Fibroblast of skin of left biceps (primary cell): ENCODE measurements at regions not wholly inside any gene's neighbourhood (a gene's known extent, or its start where the extent isn't known, plus 50 kb on each side); places are given as distances from the start of the nearest gene placed in this dataset.

Experiments
- DNase-seq, 2 experiments: peaks; one replicate each; pipeline ENCODE4 v3.0.0-alpha.2; 2013; ENCODE audit warnings: low read depth in 2 of 2

DNA sequence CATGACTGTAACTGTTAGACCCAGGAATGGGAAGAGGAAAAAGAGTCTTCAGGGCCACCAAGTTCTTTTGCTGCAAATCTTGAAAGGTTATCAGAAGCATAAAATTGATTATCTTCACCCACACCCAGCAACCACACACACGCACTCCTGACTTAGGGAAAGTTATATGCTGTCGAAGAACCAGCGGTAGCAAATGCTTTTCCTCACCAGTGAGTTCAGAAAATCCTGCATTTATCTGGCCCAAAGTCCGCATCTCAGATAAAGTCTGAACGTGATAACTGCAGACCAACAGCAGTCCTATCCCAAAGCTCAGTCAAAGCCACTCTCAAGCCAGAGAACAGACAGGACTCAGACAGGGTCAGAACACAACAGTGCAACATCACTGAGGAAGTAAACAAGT lies 115.6 kb downstream of the IRS2 start:
- DNase-seq, result no peak

DNA sequence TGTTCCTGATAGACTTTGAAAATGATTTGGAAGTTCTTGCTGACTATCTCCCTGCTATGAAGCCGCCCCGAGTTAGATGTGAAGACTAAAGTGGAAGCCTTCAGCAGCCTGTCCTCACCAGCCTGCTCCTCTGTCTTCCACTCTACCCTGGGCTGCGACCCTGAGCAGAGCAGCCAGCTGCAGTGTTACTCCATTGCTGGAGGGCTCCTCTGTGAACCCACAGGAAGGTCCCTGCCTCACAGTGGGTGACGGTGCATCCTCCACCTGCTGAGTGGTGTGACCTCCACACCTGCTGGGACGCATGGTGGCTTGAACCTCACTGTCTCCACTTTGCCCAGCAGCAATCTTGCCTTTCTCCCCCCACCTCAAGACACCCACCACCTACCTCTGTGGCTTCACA lies 116.4 kb downstream of the IRS2 start:
- no peak for DNase-seq

DNA sequence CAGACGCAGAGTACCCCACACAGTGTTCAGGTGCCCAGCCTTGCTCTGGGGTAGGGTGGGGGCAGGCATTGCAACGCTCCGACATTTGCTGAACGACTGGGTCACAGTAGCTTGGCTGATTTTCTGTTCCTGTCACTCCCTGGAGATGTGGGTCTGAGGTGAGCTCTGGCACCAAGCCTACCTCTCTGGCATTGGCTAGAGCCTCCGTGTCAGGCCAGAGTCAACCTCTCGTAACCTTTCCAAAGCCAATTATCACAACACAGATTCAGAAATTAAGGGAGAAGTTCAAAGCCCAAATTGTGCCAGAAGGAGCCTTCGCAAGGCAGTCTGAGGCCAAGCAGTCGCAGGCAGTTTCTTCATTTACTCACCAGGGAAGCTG lies 117.2 kb downstream of the IRS2 start:
- DNase-seq, result no peak

DNA sequence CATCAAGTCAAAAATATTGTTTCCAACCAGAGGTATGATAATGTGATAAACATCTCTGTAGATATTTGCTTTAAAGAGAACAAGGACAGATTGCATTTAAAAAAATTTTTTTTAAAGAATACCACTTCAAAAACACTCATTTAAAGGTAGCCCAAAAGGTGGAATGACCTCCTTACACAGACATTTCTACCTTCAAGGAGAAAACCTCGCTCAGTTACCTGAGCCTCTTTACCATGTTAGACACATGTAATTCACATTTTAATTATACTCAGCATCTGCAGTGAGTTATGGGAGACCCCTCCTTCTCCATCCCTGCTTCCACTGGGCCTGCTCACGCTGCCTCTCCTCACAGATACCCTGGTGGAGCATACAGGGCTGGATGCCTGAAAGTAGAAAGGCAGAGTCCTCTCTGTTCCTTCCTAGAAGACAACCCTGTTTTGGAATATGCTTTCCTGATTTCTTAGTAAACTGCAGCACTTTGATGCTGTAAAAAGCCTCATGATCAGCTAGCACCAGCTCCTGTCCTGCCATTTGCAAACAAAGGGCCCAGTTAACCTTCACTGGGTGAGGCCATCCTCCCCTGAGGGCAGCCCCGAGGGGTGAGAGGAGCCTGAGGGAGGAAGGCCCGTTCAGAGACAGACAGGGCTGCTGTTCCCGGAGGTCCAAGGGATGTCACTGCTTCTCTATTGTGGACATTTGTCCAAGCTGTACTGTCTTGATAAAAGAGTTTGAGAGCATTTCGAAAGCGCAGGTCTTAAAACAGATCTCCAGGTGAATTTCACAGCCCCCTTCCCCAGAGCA lies 117.8 kb downstream of the IRS2 start:
- DNase-seq, result no peak

DNA sequence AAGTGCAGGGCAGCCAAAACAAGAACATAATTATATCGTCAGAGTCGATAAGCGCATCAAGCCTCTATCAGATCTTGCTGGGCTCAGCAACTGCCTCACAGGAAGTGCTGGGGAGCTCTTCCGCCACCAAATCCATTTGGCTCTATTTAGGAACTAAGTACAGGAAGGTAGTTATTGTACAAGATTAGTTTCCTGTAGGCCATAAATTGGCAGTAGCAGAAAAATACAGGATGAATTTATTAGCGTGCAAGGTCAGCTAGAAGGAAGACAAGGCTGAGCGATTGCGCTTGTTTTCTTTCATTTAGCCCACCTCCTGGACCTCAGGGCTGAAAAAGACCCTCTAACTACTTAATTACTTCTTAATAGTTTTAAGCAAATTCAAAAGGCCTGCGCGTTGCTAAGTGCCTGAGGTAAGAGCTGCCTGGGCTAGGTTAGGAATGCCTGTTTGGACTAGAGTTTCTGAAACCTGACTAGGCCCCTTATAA lies 118.5 kb downstream of the IRS2 start:
- no peak for DNase-seq

DNA sequence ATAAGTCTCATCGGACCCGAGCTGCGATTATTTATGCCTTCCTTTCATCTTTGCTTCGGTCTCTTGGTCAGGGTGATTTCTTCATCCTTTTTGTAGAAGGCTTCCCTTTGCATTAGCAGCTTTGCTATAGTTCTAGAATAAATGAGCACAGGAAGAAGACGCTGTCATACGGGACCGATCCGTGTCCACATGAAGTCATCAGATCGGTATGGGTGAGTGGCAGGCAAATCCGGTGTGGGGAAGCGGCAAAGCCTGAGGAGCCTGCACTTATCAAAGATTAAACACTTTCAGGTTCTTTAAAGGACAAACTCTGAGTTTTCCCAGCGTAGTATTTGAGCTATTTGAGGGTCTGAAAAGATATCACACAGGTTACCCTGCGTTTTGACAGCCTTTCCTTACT lies 119.3 kb downstream of the IRS2 start:
- DNase-seq, result no peak

DNA sequence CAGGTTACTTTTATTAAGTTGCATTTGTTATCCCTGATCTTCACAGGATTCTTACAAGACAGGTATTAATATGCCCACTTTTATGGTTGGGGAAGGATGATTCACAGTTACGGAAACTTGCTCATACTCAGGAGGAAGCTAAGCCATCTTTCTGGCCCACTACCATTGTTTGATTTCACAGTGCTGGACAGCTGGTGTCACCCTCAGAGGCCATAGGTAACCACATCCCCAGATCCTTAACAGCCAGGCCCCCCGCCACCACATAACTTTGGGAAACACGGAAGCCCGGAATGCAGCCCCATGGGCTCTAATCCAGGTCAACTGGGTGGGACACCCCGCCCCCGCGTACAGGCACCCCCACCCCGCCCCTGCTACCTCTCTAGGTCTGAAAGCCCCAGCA lies 119.7 kb downstream of the IRS2 start:
- no peak for DNase-seq

DNA sequence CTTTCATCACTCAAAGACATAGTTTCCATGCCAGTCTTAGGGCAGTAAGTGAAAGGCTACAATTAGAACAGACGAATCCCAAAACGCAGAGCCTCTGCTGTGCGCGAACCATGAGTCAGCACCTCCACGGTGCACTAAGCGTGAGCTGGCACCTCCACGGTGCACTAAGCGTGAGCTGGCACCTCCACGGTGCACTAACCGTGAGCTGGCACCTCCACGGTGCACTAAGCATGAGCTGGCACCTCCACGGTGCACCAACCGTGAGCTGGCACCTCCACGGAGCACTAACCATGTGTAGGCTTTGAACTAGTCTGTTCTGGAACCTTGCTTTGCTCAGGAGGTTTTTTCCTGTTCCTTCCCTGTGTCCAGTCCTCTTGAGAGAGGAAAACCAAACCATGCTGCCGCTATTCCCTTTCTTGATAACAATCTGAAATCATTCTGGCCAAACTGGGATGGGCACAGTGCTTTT lies 120.6 kb downstream of the IRS2 start:
- no peak for DNase-seq

DNA sequence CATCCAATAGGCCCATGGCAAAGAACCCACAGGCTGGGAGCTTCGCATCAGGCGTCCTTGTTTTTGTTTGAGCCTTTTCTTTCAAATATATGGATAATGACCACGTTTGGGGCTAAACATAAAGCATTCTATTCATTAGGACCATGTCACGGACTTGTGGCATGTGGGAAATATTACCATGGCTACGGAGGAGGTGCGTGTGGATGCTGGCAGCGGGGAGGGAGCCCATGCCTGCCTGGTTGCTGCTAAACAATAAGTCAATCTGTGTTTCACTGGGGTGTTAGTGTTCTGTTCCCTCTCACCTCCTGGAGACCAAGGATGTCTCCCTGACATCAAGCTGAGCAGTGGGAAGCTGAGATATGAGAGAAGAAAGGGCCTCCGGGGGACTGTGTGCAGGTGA lies 121.1 kb downstream of the IRS2 start:
- no peak for DNase-seq

DNA sequence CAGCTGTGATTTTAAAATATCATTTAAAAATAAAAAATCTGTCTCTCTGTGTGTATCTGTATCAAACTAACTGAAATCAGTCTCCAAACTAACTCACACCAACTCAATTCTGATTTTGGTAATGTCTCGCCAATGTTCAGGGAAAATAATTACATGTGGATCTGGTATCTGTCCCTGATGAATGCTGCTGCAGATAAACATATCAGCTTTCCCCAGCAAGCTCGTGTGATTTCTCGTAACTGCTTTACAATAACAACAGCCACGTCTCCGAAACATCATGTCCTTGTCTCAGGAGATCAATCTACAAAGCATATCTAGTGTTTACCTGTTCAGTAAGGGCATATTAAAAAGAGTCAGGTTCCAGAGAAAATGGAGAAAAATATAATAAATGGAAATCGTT lies 129.0 kb downstream of the IRS2 start:
- DNase-seq, result no peak

DNA sequence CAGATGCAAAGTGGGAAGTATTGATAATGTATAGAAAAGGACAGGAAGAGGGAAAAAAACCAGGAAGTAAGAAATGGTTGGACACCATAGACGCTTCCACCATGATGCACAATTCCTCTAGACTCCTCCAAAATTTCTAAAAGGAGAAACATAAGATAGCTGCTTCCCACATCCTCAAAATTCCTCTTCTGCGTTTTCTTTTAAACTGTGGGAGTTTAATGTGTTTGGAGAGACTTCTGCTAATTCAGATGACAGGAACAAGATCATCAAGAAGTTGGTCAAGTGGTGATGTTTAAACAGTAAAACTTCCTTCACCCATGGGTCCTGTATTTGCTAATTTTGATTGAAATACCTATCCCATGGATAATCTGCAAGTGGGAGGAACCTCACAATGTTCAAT lies 130.2 kb downstream of the IRS2 start:
- no peak for DNase-seq

DNA sequence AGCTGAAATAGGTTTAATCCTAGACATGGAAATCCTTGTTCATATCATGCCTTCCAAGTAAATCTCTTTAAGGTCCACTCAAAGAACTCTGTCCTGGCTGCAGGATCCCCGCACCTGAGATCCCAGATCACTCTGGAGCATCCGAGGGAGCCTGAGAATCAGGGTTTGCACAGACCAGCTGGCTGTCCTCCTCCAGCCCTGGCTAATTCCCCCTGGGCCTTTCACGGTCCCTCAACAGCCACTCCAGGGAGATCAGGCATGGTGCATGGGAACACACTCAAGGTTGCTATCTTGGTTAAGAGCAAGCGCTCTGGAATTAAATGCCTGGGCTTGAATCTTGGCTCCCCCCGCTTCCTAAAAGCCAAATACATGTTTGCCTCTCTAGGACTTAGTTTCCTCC lies 130.8 kb downstream of the IRS2 start:
- DNase-seq, result no peak

DNA sequence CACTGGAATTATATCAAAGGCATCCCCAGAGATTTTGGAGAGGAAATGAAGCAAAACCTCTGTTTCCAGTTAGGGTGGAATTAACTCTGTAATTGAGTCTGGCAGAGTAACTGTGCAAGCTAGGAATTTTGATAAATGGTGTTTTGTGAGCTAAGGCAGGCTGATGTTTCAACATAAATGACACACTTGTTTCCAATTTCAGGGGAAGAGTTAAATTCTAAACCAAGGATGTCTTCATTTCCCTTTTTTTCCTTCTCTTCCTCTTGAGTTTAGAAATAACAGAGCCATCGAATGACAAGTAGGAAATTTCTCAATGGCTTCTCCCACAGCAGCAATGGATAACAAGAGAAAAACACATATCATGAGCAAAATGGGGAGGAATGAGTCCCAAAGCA lies 131.2 kb downstream of the IRS2 start:
- peak; percentile 63 to 70 for DNase-seq

DNA sequence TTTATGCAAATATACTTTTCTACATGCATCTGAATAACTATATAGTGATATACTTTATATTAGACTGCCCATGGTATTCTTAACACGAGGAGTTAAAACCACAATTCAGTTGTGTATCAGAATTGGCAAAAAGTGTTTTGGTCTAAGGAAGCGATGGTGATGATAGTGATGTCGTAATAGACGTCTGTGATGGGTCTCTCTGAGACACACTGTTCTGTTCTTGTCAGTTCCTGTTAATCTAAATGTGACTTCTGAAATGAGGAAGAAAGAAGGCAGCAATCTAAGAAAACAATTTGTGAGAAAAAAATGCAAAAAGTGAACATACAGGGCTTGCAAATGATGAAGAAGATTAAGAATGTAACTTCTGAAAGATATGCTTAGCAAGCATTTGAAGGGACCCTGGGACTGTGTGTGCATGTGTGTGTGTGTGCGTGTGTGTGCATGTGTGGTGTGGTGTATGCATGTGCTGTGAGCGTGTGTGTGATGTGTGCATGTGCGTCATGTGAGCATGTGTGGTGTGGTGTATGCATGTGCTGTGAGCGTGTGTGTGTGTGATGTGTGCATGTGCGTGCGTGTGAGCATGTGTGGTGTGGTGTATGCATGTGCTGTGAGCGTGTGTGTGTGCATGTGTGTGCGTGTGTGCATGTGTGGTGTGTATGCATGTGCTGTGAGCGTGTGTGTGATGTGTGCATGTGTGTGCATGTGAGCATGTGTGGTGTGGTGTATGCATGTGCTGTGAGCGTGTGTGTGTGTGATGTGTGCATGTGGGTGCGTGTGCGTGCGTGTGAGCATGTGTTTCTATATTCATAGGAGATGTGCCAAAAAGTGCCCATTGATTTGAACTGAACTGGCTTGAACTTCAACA lies 131.8 kb downstream of the IRS2 start:
- DNase-seq, result peak in 1 of 2 experiments; percentile 19

DNA sequence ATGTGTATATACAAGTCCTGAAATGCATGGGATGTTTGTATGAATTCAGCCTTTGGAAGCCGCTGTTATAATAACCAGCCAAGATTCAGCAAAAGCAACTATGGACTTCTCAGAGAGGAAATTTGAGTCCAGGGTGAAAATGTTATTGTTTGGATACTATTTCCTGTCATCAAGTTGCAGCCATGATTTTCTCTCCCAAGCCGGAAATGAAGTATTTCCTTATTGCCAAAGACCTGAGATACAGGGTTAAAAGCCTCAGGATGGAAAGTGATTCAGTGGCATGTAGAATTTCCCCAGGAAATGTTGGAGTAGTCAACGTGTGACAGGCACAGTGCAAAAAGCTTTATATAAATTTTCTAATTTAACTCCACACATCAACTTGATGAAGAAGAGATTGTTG lies 133.9 kb downstream of the IRS2 start:
- no peak for DNase-seq

DNA sequence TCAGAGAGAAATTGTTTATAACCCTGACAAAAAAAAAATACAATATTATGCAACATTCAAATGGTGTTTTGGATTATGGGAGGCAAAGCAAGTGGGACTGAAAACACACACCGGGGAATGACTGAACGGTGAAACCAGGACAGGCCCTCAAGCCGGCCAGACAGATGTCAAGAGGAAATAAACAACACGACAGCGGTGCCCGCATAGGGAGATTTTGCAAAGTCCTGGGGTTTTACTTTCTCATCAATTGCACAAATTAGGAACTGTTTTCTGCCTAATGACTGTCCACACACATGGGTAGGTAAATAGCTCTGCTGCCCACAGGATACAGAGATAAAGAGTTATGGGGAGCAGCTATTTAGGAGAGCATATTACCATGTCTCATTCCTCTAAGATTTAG lies 134.5 kb downstream of the IRS2 start:
- no peak for DNase-seq

DNA sequence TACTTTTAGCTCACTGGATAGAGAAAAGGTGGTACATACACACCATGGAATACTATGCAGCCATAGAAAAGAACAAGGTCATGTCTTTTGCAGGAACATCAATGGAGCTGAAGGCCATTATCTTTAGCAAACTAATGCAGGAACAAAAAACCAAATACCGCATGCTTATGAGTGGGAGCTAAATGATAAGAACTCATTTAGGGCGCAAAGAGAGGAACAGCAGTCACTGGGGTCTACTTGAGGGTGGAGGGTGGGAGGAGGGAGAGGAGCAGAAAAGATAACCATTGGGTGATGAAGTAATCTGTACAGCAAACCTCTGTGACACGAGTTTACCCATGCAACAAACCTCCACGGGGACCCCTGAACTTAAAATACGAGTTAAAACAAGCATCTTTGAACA lies 135.1 kb downstream of the IRS2 start:
- no peak for DNase-seq

DNA sequence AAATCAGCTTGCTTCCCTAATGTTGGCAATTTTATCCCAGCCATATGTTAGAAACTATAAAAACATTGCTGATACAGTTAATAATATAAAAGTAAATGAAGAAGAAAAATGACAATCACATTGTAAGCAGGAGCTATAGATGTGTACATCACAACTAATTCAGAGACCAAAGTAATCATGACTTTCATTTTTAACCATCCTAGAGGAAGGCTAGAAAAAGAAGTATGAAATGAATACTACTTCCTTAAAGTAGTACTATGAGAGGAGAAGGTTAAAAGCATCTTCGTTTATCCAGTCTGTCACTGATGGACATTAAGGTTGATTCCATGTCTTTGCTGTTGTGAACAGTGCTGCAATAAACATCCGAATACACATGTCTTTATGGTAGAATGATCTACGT lies 135.5 kb downstream of the IRS2 start:
- DNase-seq, result no peak

DNA sequence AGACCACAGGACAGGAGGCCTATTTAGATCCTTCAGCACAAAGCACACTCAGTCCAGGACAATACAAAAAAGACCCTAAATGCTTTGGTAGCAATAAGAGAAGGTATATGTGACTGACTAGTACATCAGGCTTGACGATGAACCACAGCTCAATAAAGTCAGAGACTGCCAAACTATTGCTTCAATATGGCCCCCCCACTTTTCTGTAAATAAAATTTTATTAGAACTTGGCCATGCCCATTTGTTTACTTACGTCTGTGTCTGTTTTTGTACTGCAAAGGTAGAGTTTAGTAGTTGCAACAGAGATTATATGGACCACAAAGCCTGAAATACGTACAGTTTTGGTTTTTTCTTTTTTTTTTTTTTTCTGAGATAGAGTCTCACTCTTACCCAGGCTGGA lies 136.7 kb downstream of the IRS2 start:
- DNase-seq, result no peak

DNA sequence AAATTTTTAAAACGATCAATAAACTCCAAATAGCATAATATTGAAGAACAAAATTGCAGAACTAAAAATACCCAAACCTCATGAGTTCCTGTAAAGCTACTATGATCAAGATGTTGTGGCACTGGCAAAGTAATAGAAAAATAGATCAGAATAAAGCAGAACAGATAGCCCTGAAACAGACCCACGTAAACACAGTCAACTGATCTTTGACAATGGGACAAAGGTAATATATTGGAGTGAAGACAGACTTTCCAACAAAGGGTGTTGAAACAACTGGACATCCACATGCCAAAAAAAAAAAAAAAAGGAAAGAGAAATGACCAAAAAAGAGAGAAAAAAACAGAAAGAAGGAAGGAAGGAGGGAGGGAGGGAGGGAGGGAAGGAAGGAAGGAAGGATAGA lies 138.7 kb downstream of the IRS2 start:
- no peak for DNase-seq

DNA sequence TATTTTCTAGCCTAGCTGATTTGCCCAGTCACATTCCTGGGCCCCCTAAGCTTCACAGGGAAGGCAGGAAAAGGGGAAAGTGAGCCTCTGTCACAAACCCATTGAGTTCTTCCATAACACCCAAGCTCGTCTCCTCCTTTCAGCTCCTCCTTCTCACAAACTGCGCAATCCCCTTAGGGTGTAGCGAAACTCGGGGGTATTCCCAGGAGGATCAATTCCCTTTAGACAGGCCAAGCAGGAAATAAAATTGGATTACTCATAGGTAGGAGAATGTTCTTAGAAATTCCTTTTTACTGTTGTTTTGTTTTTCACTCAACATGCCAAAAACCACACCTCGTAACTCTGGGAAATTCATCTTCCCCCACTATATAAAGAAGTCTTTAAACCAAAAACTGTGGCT lies 139.3 kb downstream of the IRS2 start:
- peak; percentile 20 to 29 for DNase-seq

DNA sequence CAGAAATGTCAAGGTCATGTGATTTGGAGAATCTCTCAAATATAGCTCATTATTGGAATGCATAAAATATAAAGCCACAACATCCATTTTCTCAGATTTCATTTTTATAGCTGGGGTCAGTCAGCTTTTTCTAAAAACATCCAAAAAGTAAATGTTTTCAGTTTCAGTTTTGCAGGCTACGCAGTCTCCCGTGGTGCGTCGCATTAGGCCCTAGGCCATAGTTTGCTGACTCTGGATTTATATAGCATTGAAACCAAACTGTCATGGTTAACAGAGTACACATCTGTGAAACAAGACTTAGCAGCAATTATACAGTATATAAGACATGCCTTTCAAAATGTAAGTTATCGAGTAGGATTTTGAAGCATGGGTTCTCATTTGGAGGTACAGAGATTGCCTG lies 140.0 kb downstream of the IRS2 start:
- DNase-seq, result no peak

DNA sequence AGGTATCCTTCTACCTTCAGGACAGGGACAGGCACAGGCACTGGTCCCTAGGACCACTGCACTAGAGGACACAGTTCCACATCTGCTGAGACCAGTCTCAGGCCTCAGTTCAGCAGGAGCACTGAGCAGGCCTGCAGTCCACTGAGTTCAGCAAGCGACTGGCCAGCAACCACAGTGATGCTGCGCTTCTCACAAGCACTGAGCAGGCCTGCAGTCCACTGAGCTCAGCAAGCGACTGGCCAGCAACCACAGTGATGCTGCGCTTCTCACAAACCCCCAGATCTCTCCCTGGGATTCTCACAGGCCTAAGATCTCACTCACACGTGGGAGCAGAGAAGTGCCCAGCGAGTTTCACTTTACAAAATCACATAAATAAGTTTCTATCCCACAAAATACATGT lies 140.6 kb downstream of the IRS2 start:
- DNase-seq, result no peak
